ENCODE measurements at regions not wholly inside any gene's neighbourhood (a gene's known extent, or its start where the extent isn't known, plus 50 kb on each side); places are given as distances from the start of the nearest gene placed in this dataset.

DNA sequence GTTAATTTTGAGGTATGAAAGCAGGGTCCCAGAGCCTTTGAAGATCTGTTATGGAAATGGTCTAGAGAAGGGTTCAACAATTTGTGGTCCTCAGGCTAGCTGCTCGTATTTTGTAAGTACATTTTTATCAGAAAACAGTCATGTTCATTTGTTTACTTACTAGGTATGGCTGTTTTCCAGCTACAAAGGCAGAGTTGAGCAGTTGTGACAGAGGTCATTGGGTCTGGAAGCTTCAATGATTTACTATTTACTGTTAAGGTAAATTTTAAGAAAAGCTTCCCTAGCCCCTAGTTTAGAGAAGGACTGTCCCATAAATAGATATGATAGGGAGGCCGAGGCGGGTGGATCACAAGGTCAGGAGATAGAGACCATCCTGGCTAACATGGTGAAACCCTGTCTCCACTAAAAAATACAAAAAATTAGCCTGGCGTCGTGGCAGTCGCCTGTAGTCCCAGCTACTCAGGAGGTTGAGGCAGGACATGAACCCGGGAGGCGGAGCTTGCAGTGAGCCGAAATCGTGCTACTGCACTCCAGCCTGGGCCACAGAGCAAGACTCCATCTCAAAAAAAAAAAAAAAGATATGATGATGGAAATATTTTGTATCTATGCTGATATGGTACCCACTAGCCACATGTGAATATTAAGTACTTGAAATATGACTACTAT lies 538.4 kb upstream of the CITED2 start:
- WGBS: 81% methylated on average over 10 of the region's 10 CpGs
- no peaks in the 10 kb centered on the region for H3K9me3 ChIP-seq
- no peak for DNase-seq (ENCODE audit: low spot score)

GRCh38 chr6:139909992-139910391 lies 535.5 kb upstream of the CITED2 start:
- H3K27me3 ChIP-seq (replicated peaks; ENCODE audit: insufficient read depth): no peaks in the 10 kb centered on the region
- no peak for DNase-seq (ENCODE audit: low spot score)
- intact Hi-C loops (cut with DNase I): no loop called here
- H3K4me1 ChIP-seq (replicated peaks): no peaks in the 10 kb centered on the region
- H3K36me3 ChIP-seq: no peaks in the 10 kb centered on the region
- TF ChIP-seq, protein P1, sequence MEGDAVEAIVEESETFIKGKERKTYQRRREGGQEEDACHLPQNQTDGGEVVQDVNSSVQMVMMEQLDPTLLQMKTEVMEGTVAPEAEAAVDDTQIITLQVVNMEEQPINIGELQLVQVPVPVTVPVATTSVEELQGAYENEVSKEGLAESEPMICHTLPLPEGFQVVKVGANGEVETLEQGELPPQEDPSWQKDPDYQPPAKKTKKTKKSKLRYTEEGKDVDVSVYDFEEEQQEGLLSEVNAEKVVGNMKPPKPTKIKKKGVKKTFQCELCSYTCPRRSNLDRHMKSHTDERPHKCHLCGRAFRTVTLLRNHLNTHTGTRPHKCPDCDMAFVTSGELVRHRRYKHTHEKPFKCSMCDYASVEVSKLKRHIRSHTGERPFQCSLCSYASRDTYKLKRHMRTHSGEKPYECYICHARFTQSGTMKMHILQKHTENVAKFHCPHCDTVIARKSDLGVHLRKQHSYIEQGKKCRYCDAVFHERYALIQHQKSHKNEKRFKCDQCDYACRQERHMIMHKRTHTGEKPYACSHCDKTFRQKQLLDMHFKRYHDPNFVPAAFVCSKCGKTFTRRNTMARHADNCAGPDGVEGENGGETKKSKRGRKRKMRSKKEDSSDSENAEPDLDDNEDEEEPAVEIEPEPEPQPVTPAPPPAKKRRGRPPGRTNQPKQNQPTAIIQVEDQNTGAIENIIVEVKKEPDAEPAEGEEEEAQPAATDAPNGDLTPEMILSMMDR (IDR thresholded peaks at IDR 0.05): no peak
- no peak for TF ChIP-seq POLR2A (IDR thresholded peaks at IDR 0.05)
- no peak for TF ChIP-seq POLR2AphosphoS5 (IDR thresholded peaks at IDR 0.05)
- H3K9me3 ChIP-seq: no peaks in the 10 kb centered on the region
- H3K4me3 ChIP-seq: no peak overlapping the region
- H3K27ac ChIP-seq: no peak overlapping the region

More for the DNA sequence above, 538.4 kb upstream of the CITED2 start:
- intact Hi-C loops (cut with DNase I): no loop called here
- Histone ChIP-seq H3K36me3 (no peaks in the 10 kb centered on the region), H3K4me1 (replicated peaks) (no peaks in the 10 kb centered on the region), H3K4me3 (no peak overlapping the region), H3K27ac (no peak overlapping the region), H3K27me3 (replicated peaks; ENCODE audit: insufficient read depth) (no peaks in the 10 kb centered on the region)
- TF ChIP-seq POLR2AphosphoS5 (IDR thresholded peaks at IDR 0.05): no peak
- no peak for TF ChIP-seq POLR2A (IDR thresholded peaks at IDR 0.05)
- TF ChIP-seq, protein P1 (IDR thresholded peaks at IDR 0.05): no peak

- WGBS: 30% methylated on average over 3 of the region's 3 CpGs
- H3K36me3 ChIP-seq: no peaks in the 10 kb centered on the region
- H3K27ac ChIP-seq: no peak overlapping the region
- no peak for TF ChIP-seq POLR2AphosphoS5 (IDR thresholded peaks at IDR 0.05)
- TF ChIP-seq, protein P1 (IDR thresholded peaks at IDR 0.05): no peak
- no peak for TF ChIP-seq POLR2A (IDR thresholded peaks at IDR 0.05)
- no peaks in the 10 kb centered on the region for H3K27me3 ChIP-seq (replicated peaks; ENCODE audit: insufficient read depth)
- H3K4me1 ChIP-seq (replicated peaks): no peaks in the 10 kb centered on the region
- no peaks in the 10 kb centered on the region for H3K9me3 ChIP-seq
- intact Hi-C loops (cut with DNase I): no loop called here
- DNase-seq (ENCODE audit: low spot score): no peak
- no peak overlapping the region for H3K4me3 ChIP-seq
Measured at GRCh38 chr6:139905404-139906052, 531.1 kb upstream of the CITED2 start.

GRCh38 chr6:139904568-139904967 lies 530.1 kb upstream of the CITED2 start:
- Histone ChIP-seq H3K4me3 (no peak overlapping the region), H3K36me3 (no peaks in the 10 kb centered on the region), H3K27me3 (replicated peaks; ENCODE audit: insufficient read depth) (no peaks in the 10 kb centered on the region), H3K4me1 (replicated peaks) (no peaks in the 10 kb centered on the region), H3K27ac (no peak overlapping the region), H3K9me3 (no peaks in the 10 kb centered on the region)
- no peak for DNase-seq (ENCODE audit: low spot score)
- intact Hi-C loops (cut with DNase I): no loop called here
- TF ChIP-seq, protein P1 (IDR thresholded peaks at IDR 0.05): no peak
- no peak for TF ChIP-seq POLR2AphosphoS5 (IDR thresholded peaks at IDR 0.05)
- no peak for TF ChIP-seq POLR2A (IDR thresholded peaks at IDR 0.05)
- 94% methylated on average over 1 of the region's 1 CpG for WGBS

GRCh38 chr6:139904158-139904533 lies 529.7 kb upstream of the CITED2 start:
- H3K27me3 ChIP-seq (replicated peaks; ENCODE audit: insufficient read depth): no peaks in the 10 kb centered on the region
- DNase-seq (ENCODE audit: low spot score): no peak
- no peaks in the 10 kb centered on the region for H3K36me3 ChIP-seq
- H3K4me1 ChIP-seq (replicated peaks): no peaks in the 10 kb centered on the region
- TF ChIP-seq, protein P1 (IDR thresholded peaks at IDR 0.05): no peak
- TF ChIP-seq POLR2A (IDR thresholded peaks at IDR 0.05) (no peak), POLR2AphosphoS5 (IDR thresholded peaks at IDR 0.05) (no peak)
- no peaks in the 10 kb centered on the region for H3K9me3 ChIP-seq
- H3K27ac ChIP-seq: no peak overlapping the region
- intact Hi-C loops (cut with DNase I): no loop called here
- H3K4me3 ChIP-seq: no peak overlapping the region
